PC-3 (cell line): ENCODE measurements at regions not wholly inside any gene's neighbourhood (a gene's known extent, or its start where the extent isn't known, plus 50 kb on each side); places are given as distances from the start of the nearest gene placed in this dataset.

Experiments
- ATAC-seq: fragments of 200-7000 bp; cut with Tn5 transposase; 2 replicates; pipeline ENCODE4 v1.9.1; 2020; ENCODE audit warnings: mild to moderate bottlenecking, moderate library complexity
- BruUV-seq: library from RNA; stranded (reverse); fragments of 400-500 nt; replicated peaks from 2 replicates; lab custom pipeline; 2021; lab: Mats Ljungman, UMichigan
- CTCF ChIA-PET: fragments of 300-600 bp; sonication (Branson Sonifier 250); formaldehyde crosslinking; loops from one replicate; lab custom pipeline; 2022; ENCODE audit warnings: antibody characterized with exemption; lab: Charles Lee
- POLR2A ChIA-PET: fragments of 300-600 bp; sonication (Branson Sonifier 250); formaldehyde crosslinking; loops from one replicate; lab custom pipeline; 2022; ENCODE audit warnings: antibody characterized with exemption; ENCODE audit not compliant: unreplicated experiment; lab: Charles Lee
- DNase-seq: peaks from one replicate; pipeline ENCODE4 v3.0.0-alpha.2; 2015
- H2AFZ ChIP-seq: fragments of 300-600 bp; sonication (generic); 2 replicates; pipeline ENCODE4 v1.6.0; 2016; ENCODE audit warnings: antibody characterized with exemption, low read length
- H3F3A ChIP-seq: fragments of 300-600 bp; sonication (generic); one replicate; pipeline ENCODE4 v1.6.0; 2017; ENCODE audit warnings: antibody characterized with exemption, low read length, control low read depth, mild to moderate bottlenecking; ENCODE audit not compliant: unreplicated experiment
- H3K27ac ChIP-seq: fragments of 300-600 bp; sonication (generic); 2 replicates; pipeline ENCODE4 v1.5.1; 2016; ENCODE audit warnings: mild to moderate bottlenecking, low read length
- H3K27me3 ChIP-seq: fragments of 300-600 bp; sonication (generic); 2 replicates; pipeline ENCODE4 v1.6.1; 2016; ENCODE audit warnings: low read length, mixed read lengths
- H3K36me3 ChIP-seq: fragments of 300-600 bp; sonication (generic); 2 replicates; pipeline ENCODE4 v1.6.1; 2016; ENCODE audit warnings: low read depth, mixed run types, low read length, mixed read lengths
- H3K4me1 ChIP-seq: fragments of 300-600 bp; sonication (generic); 2 replicates; pipeline ENCODE4 v1.5.1; 2016; ENCODE audit warnings: low read length; ENCODE audit not compliant: insufficient read depth
- H3K4me2 ChIP-seq: fragments of 300-600 bp; sonication (generic); 2 replicates; pipeline ENCODE4 v1.6.0; 2016; ENCODE audit warnings: low read length
- H3K4me3 ChIP-seq: fragments of 300-600 bp; sonication (generic); 2 replicates; pipeline ENCODE4 v1.5.1; 2016; ENCODE audit warnings: mild to moderate bottlenecking, low read length, mixed read lengths
- H3K79me2 ChIP-seq: fragments of 300-600 bp; sonication (generic); 2 replicates; pipeline ENCODE4 v1.6.1; 2017; ENCODE audit warnings: low read length, mixed read lengths
- H3K9ac ChIP-seq: fragments of 300-600 bp; sonication (generic); 2 replicates; pipeline ENCODE4 v1.6.0; 2016; ENCODE audit warnings: mild to moderate bottlenecking, low read length
- H3K9me2 ChIP-seq: fragments of 300-600 bp; sonication (generic); replicated peaks from 2 replicates; pipeline ENCODE4 v1.6.1; 2016; ENCODE audit warnings: mixed run types, low read length, mixed read lengths
- H3K9me3 ChIP-seq: fragments of 300-600 bp; sonication (generic); 2 replicates; pipeline ENCODE4 v1.6.1; 2016; ENCODE audit warnings: low read length, mixed read lengths
- H4K20me1 ChIP-seq: fragments of 300-600 bp; sonication (generic); 2 replicates; pipeline ENCODE4 v1.6.1; 2016; ENCODE audit warnings: low read length, mixed read lengths
- CTCF ChIP-seq: fragments of 300-600 bp; sonication (generic); conservative IDR thresholded peaks from 2 replicates; pipeline ENCODE4 v1.5.1; 2017; ENCODE audit warnings: antibody characterized with exemption, low read depth, mild to moderate bottlenecking, low read length
- EZH2 ChIP-seq: fragments of 300-600 bp; sonication (generic); IDR thresholded peaks from one replicate; pipeline ENCODE4 v1.6.1; 2017; ENCODE audit warnings: antibody characterized with exemption, mild to moderate bottlenecking, low read length; ENCODE audit not compliant: unreplicated experiment
- EZH2phosphoT487 ChIP-seq: fragments of 300-600 bp; sonication (generic); IDR thresholded peaks from 2 replicates; pipeline ENCODE4 v1.6.1; 2018; ENCODE audit warnings: mild to moderate bottlenecking, antibody characterized with exemption, low read length, borderline replicate concordance
- intact Hi-C: fragments of 100-400 bp; cut with micrococcal nuclease; formaldehyde crosslinking; loops from 2 replicates; pipeline ENCODE4 v1.9.0; 2023

GRCh38 chr4:83679692-83680091, 143.8 kb downstream of the GPAT3 start:
- ChIA-PET POLR2A (no interaction called here), CTCF (no interaction called here)
- Histone ChIP-seq H3K79me2 (no peaks in the 10 kb centered on the region), H3K9me2 (no peaks in the 10 kb centered on the region), H3K36me3 (no peaks in the 10 kb centered on the region), H3K9me3 (no peaks in the 10 kb centered on the region), H3K27ac (no peak overlapping the region), H3F3A (no peaks in the 10 kb centered on the region), H4K20me1 (no peaks in the 10 kb centered on the region), H3K4me2 (no peak overlapping the region), H3K27me3 (no peaks in the 10 kb centered on the region), H3K4me3 (no peak overlapping the region), H3K9ac (no peak overlapping the region), H2AFZ (no peak overlapping the region), H3K4me1 (peaks cover 22% of the 10 kb centered on the region)
- no peak for DNase-seq
- no peak for ATAC-seq
- intact Hi-C loops: no loop called here
- TF ChIP-seq EZH2: no peak
- no peak for TF ChIP-seq CTCF
- no peak for TF ChIP-seq EZH2phosphoT487
- no TSS peak for BruUV-seq

- H3K79me2 ChIP-seq: no peaks in the 10 kb centered on the region
- H2AFZ ChIP-seq: no peak overlapping the region
- H3K9me3 ChIP-seq: no peaks in the 10 kb centered on the region
- intact Hi-C loops: no loop called here
- H3K27me3 ChIP-seq: no peaks in the 10 kb centered on the region
- H3K27ac ChIP-seq: no peak overlapping the region
- no peaks in the 10 kb centered on the region for H3K36me3 ChIP-seq
- H3K4me2 ChIP-seq: no peak overlapping the region
- H3K9me2 ChIP-seq: no peaks in the 10 kb centered on the region
- DNase-seq (no peak), ATAC-seq (no peak)
- no peak for TF ChIP-seq EZH2
- CTCF ChIA-PET: no interaction called here
- no peaks in the 10 kb centered on the region for H4K20me1 ChIP-seq
- no peak overlapping the region for H3K4me3 ChIP-seq
- POLR2A ChIA-PET: no interaction called here
- peaks cover 22% of the 10 kb centered on the region for H3K4me1 ChIP-seq
- H3F3A ChIP-seq: no peaks in the 10 kb centered on the region
- no peak overlapping the region for H3K9ac ChIP-seq
- BruUV-seq: no TSS peak
Observed at GRCh38 chr4:83679254-83679653, 143.3 kb downstream of the GPAT3 start.

- no peak for TF ChIP-seq CTCF
- no peak for TF ChIP-seq EZH2
- no peak for TF ChIP-seq EZH2phosphoT487
- Histone ChIP-seq H3K79me2 (no peaks in the 10 kb centered on the region), H3K27ac (no peak overlapping the region), H2AFZ (no peak overlapping the region), H3K9me3 (no peaks in the 10 kb centered on the region), H3K27me3 (no peaks in the 10 kb centered on the region), H3K4me1 (peaks cover 21% of the 10 kb centered on the region), H3K36me3 (no peaks in the 10 kb centered on the region), H3K4me3 (no peak overlapping the region), H3F3A (no peaks in the 10 kb centered on the region), H3K9me2 (no peaks in the 10 kb centered on the region), H4K20me1 (no peaks in the 10 kb centered on the region), H3K9ac (no peak overlapping the region), H3K4me2 (no peak overlapping the region)
- DNase-seq: no peak
- POLR2A ChIA-PET: no interaction called here
- no TSS peak for BruUV-seq
- CTCF ChIA-PET: no interaction called here
- no peak for ATAC-seq
- intact Hi-C loops: no loop called here
Observed at GRCh38 chr4:83677656-83678055, 141.7 kb downstream of the GPAT3 start.
